HG02973 (cell line): ENCODE measurements at regions not wholly inside any gene's neighbourhood (a gene's known extent, or its start where the extent isn't known, plus 50 kb on each side); places are given as distances from the start of the nearest gene placed in this dataset.

ENCODE experiments used
- ATAC-seq: cut with Tn5 transposase; IDR thresholded peaks from one replicate; pipeline ENCODE4 v1.9.1; 2021; ENCODE audit warnings: moderate library complexity; ENCODE audit not compliant: unreplicated experiment

DNA sequence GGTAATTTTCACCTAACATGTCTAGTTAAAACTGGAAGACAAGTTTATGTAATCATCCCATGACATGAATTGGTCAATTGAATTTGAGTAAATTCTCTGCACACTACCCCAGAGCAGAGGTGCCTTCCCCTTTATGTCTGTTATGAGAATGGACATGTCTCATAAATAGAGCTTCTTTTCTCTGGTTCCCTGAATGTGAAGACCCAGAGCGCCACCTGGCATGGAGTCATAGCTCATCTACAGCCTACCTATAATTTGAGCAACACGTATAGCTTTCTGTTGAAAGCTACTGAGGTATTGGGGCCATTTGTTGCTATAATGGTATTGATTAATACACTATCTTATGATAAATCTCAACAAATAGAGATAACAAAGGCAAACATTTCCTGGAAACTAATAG lies 626.5 kb upstream of the GALNTL6 start:
- no peak for ATAC-seq

DNA sequence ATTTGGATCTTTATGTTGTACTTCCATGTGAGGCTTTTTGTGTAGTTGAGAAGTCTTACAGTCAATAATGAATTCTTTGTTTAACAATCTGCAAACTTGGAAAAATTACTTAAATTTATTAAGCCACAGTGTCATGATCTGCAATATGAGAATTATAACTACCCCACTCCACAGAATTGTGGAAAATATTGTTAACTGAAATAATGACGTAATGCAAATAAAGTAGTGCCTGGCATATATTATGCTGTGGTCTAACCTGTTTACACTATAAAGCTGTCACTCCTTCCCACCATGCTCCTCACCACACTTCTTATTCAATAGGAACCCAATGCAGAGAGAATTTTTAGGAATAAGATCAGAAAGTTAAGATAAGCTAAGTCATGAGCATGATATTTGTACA lies 632.1 kb upstream of the GALNTL6 start:
- no peak for ATAC-seq

DNA sequence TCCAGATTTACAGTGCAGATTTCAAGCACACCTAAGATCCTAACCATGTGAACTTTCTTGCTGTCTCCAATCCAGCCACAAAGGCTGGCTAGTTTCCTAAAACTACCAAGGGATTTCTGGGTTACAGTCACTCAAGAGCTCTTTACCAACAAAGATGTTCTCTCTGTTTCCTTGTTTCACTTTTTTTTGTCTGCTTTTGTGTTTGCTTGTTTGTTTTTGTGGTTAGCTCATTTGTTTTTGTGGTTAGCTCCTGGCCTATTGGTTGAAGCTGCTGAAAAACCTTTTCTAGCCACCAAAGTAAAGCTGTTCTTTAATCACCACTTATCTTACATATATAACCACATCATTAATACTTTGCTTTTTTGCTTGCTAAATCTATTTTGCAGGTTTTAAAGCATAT lies 642.5 kb upstream of the GALNTL6 start:
- ATAC-seq: no peak

DNA sequence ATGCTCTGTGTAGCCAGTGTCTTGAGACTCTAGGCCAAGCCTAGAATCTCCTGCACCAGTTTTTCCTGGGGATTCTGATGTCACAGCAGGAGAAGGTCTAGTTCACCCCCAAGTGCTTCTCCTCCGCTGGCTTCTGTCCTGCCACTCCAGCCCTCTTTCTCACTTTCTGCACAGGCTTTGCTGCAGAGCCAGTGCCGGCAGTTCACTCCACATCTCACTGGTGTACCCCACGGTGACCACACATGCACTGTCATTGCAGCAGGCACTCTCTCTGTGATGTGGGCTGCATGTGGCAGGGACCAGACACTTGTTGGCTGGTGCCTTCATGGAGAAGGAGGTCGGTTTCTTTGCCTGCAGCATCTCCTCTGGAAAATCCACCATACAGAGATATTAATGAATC lies 643.8 kb upstream of the GALNTL6 start:
- no peak for ATAC-seq

DNA sequence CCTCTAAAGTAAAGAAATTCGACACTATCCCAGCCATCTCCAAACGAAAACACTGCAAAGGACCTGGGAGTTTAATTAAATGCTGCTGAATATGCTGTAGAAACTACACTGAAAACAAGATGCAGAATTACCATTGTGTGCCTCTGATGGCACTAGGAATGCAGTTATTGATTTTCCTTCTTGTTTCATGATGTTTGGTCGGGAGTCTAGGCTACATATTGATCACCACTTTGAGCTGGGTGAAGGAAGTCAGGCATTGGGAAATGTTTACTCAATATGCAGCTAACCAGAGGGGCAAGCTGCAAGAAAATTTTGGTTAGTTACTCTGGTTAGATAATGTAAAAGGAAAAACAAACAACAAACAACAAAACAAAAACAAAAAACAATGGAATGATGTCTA lies 650.7 kb upstream of the GALNTL6 start:
- ATAC-seq: no peak

DNA sequence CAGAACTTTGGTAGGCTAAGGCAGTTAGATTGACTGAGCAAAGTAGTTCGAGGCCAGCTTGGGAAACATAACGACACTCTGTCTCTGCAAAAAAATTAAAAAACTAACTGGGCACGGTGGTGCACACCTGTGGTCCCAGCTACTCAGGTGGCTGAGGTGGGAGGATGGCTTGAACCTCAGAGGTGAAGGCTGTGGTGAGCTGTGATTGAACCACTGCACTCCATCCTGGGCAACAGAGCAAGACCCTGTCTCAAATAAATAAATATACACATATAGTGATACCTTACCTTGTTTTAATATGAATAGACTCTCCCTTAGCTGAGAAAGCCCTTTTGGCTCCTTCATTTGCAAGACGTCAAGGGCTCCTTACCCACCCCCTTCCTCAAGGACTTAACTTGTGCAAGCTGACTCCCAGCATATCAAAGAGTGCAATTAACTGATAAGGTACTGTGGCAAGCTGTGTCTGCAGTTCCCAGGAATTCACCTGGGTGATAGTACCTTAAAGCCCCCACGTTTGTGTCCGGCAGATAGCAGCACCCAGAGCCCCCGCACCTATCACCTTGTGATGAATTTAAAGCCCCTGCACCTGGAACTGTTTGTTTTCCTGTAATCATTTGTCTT lies 655.6 kb upstream of the GALNTL6 start:
- ATAC-seq: no peak

DNA sequence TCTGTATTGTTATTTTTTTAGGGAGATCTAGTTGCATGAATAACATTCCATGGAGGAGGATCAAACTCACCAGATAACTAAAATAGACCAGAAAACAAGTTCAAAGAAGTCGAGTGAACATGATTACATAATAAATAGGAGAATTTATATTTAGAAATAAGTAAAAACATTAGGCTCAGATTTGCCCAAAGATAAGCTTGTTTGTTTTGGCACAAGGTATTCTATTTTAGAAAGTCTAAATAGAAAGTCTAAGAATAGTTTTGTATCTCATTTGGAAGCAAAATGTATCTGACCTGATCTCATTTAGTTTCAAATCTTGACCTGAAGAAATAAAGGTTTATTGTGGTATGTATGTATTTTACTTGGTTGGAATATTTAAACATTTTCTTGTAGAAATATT lies 670.6 kb upstream of the GALNTL6 start:
- ATAC-seq: no peak

DNA sequence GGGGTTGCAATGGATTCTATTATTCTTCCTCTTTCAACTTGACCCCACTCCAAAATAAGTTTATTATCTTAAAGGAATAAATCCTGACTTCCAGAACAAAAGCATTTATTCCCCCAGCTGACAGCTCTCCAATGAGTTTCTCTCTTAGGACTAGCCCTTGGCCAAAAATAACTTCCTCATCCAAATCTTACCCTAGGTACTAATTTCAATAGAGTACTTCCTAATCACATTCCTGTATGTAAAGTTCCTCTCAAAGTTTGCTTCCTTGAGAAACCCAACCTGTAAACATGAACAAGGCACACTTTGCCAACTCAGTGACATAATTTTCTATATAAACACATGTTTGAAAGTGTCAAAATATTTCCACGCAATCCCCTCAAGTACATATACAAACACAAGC lies 671.2 kb upstream of the GALNTL6 start:
- no peak for ATAC-seq

DNA sequence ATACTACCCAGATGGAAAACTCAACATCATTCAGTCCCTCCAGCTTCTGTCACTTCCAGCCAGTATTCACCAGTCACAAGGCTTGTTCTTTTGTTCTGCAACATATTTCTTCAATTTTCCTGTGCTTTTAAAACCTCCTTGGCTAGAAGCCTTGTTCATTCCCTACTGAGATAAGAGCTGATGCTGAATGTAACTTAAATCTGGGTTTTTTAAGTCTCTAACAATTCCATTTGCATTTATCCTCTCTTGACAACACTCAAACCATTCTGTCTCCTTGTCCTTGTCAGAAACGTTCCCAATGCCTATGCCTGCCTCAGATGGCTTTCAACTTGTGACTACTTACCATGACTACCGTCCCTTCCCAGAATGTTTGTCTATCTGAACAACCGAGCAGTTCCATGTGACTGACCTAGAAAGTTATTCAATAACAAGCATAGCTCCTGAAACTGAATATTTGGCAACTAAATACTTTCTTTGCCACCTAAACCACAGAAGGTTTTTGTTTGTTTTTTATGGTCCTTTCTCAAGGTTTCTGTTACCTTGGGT lies 682.9 kb upstream of the GALNTL6 start:
- ATAC-seq: peak; percentile 54

DNA sequence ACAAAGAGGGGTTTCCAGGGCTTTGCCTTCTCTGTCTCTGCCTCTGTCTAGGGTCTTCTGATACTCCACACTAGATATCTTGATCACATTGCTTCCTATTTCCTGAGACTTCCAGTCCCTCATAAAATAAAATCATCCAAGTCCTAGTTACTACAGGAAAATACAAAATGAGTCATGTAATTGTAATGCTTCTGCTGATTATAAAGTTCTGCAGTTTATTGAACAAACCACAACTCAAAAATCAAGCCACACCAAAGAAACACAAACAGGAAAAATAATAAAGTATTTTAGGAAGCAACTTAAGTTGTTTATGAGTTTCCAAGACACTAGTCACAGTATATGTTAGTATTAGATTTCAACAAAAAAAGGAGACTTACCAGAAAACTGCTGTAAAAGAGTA lies 695.1 kb upstream of the GALNTL6 start:
- ATAC-seq: no peak

DNA sequence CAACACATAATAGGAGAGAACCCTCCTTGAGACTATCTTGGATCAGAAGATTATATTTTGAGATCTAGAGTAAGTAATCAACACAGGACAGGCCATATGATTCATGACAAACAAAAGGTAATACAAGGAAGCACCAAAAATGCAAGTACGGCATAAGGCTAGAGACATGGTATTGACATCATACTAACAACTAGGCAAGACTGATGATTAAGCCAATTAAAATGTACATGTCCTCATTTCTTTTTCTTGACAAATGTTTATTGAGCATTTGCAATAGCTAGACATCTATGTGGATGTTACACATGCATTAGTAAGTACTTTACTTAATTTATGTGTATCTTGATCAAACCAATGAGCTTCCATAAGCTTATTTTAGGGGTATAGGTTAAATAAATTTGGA lies 695.7 kb upstream of the GALNTL6 start:
- no peak for ATAC-seq

DNA sequence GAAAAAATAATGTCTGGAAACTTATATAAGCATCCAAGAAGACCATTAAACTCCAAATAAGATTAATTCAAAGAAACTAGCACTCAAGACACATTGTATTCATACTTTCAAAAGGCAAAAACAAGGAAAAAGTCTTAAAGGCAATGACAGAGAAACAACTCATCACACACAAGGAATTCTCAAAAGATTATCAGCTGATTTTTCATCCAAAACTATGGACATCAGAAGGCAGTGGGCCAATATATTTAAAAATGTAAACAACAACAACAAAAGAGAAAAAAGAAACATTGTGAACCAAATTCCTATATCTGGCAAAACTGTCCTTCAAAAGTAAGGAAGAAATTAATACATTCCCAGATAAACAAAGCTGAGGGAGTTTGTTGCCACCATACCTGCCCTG lies 711.4 kb upstream of the GALNTL6 start:
- no peak for ATAC-seq

DNA sequence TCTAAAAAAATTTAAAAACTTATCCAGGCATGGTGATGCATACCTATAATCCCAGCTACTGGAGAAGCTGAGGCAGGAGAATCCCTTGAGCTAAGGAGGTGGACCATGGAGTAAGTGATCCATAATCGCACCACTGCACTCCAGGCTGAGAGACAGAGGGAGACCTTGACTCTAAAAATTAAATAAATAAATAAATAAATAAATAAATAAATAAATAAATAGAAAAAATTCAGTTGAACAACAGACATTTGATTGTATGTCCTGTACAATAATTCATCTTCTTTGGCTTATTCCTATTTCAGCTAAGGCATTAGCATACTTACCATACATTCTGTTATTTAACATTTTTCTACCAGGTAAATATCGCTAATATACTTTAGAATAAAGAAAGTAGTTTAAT lies 726.1 kb upstream of the GALNTL6 start:
- no peak for ATAC-seq

DNA sequence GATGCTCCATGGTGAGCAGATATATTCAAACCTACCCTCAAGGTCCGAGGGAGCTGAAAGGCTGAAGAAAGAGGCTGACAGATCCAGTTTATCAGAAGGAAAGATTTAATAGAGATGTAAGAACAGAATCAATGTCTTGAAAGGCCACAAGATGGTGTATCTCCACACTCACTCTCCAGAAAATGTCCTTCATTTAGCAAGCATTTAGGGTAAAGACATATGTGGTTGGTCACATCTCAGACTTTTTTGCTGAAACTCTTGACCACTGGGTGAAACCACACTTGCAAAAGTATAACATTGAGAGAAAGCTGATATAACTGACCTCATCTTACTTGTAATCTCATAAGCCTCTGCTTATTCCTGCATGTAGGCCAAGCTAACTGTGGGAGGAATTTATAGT lies 745.8 kb upstream of the GALNTL6 start:
- ATAC-seq: no peak

DNA sequence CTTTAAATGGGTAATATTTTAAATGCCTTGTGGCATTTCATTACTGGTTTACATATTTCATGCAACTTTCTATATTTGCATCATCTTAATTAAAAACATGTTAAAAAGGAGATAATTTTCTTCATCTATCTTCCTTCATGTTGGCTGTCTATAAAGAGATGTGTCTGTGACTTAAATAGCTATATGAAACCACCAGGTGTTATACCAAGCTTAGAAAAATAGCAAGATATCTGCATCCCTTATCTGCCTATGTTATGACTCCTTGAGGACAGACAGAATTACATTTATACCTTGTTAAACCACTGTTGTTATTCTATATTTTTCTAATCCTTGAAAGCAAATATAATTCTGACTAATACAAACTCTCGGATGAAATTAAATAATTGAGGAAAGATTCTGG lies 763.8 kb upstream of the GALNTL6 start:
- ATAC-seq: no peak

DNA sequence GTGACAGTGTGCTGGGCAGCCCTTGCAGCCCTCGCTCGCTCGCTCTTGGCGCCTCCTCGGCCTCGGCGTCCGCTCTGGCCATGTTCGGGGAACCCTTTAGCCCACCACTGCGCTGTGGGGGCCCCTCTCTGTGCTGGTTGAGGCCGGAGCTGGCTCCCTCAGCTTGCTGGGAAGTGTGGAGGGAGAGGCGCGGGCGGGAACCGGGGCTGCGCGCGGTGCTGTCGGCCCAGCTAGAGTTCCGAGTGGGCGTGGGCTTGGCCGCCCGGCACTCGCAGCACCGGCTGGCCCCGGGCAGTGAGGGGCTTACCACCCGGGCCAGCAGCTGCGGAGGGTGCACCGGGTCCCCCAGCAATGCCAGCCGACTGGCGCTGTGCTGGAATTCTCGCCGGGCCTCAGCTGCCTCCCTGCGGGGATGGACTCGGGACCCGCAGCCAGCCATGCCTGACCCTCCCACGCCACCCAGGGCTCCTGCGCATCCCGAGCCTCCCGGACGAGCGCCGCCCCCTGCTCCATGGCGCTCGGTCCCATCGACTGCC lies 770.1 kb upstream of the GALNTL6 start:
- ATAC-seq: no peak

DNA sequence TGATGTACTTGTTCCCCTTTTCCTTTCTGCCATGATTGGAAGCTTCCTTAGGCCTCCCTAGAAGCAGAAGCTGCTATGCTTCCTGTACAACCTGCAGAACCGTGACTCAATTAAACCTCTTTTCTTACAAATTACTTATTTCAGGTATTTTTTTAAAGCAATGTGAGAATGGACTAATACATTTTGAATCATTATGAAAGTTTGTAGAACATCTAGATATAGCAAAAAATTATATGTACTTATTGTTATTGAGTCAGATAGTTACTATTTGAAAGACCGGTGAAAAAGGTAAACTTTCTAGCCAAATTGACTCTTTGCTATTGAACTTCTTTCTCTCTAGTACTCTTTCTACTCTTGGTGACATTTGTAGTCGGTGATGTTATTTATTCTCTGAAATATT lies 777.3 kb upstream of the GALNTL6 start:
- no peak for ATAC-seq

DNA sequence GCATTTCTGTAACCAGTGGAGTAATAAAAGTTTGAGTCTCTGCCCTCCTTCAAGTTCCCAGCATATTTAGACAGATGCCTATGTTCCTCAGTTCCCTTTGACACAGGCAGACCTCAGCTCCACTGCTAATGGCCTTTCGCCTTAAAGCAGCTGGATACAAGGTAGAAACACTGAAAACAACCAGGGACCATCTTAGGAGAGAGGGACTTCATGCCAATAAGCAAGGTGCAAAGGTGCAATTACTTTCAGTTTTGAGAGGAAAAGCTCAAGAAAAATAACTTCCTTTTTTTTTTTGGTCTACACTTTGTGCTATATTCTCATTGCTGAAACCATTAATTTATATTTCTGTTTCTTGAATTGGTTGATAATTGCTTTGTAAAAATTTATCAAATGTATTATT lies 781.9 kb upstream of the GALNTL6 start:
- no peak for ATAC-seq

DNA sequence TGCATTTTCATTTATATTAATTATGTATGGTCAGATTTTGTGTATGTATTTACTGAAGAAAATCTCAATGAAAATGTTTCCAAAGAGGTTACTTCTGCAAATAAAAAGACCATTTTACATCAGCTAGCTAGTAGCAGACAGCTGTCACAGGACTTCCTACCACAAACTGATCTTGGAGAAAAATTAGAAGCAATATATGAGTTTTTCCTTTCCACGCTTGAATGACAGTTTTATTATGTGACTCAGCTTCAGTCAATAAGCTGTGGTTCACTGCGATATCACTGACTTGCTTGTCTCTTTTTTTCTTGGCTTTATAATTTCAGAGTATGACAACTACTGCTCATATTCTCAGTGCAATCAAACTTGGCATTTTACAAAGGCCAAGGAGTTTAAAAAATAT lies 787.4 kb upstream of the GALNTL6 start:
- no peak for ATAC-seq

DNA sequence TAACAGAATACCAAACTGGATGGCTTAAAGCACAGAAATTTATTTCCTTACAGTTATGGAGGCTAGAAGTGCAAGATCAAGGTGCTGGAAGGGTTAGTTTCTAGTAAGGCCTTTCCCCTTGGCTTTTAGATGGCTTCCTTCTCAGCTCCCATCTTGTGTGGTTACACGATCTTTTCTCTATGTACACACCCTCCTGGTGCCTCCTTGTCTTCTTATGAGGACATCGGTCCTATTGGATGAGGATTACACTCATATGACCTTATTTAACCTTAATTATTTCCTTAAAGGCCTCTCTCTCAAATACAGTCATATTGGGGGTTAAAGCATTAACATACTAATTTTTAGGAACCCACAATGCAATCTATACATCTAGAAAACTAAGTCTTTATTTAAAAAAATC lies 787.9 kb upstream of the GALNTL6 start:
- ATAC-seq: no peak

DNA sequence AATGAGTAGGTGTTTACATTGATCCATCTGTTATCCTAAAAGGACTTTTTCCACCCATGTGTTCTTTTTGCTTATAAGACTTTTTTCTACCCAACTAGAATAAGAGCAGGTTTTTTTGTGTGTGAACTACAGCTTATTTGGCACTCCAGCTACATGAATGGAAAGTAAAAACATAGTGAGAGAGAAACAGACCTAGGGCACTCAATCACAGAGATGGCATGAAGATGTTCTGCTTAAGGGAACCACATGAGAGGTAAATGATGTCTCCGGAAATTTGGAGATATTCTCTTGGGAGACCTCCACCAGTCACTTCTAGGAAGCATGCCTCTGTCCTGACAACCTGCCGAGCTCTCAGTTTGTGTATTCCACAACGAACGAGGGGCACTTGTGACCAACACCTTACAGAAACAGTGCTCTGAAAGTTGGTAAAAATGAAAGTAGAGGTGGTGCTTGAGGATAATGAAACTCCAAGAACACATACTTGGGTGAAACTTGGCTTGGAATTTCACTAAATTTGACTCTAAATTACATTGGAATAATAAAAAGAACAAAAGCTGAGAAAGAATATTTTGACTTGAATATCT lies 788.4 kb upstream of the GALNTL6 start:
- ATAC-seq: no peak

DNA sequence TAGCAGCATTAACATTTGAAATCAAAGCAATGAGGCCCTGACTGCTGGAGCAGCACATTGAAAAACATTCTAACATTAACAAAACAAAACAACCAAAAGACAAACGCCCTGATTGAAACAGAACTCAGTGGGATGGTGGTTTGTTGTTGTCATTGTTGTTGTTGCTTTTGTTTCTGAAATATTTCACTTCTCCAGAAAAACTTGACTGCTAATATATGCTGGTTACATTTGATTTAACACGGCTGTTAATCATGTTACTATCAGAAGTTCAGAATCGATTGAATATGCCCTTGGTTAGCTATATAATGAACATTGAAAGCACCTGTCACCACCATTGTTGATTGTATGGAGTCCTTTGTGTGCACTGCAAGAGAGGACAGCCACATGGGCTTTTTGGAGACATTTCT lies 790.4 kb upstream of the GALNTL6 start:
- ATAC-seq: no peak

DNA sequence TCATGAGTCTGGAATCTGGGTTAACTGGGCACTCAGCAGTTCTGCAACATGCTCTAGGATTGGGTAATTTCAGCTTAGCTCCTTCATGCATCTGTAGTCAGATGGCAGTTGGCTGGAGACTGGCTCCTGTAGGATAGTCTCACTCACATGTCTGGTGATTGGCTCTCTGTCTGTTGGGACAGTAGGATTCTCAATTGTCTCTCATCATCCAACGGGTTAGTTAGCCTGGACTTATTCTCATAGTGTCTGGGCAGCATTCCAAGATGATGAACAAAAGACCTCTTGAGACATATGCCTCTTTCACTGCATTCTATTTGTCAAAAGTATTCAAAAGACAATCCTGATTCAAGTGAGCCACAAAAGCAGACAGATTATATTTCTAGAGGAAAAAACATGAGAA lies 795.6 kb upstream of the GALNTL6 start:
- no peak for ATAC-seq
